Osteocyte (in vitro differentiated cells): ENCODE measurements at regions not wholly inside any gene's neighbourhood (a gene's known extent, or its start where the extent isn't known, plus 50 kb on each side); places are given as distances from the start of the nearest gene placed in this dataset.

Experiments
- DNase-seq: peaks from one replicate; pipeline ENCODE4 v3.0.0; 2021; ENCODE audit warnings: mixed read lengths; ENCODE audit not compliant: unreplicated experiment; ENCODE audit errors: extremely low spot score
- H3K27ac Mint-ChIP-seq: one replicate; pipeline ENCODE4 v1.8.0; 2021; ENCODE audit warnings: mild to moderate bottlenecking, mixed read lengths; ENCODE audit not compliant: unreplicated experiment
- H3K27me3 Mint-ChIP-seq: one replicate; pipeline ENCODE4 v1.8.0; 2021; ENCODE audit warnings: mixed read lengths; ENCODE audit not compliant: unreplicated experiment
- H3K36me3 Mint-ChIP-seq: one replicate; pipeline ENCODE4 v1.8.0; 2021; ENCODE audit warnings: mixed read lengths; ENCODE audit not compliant: unreplicated experiment
- H3K4me1 Mint-ChIP-seq: one replicate; pipeline ENCODE4 v1.8.0; 2021; ENCODE audit warnings: mixed read lengths; ENCODE audit not compliant: unreplicated experiment
- H3K4me3 Mint-ChIP-seq: one replicate; pipeline ENCODE4 v1.8.0; 2021; ENCODE audit warnings: mild to moderate bottlenecking, moderate library complexity, mixed read lengths; ENCODE audit not compliant: unreplicated experiment
- H3K9me3 Mint-ChIP-seq: one replicate; pipeline ENCODE4 v1.8.0; 2021; ENCODE audit warnings: mixed read lengths; ENCODE audit not compliant: unreplicated experiment
- TF ChIP-seq, protein P1 (sequence below): fragments of 200-600 bp; sonication (generic); IDR thresholded peaks from 2 replicates; pipeline ENCODE4 v1.5.0; 2021; ENCODE audit warnings: antibody characterized with exemption, mild to moderate bottlenecking, moderate library complexity

DNA sequence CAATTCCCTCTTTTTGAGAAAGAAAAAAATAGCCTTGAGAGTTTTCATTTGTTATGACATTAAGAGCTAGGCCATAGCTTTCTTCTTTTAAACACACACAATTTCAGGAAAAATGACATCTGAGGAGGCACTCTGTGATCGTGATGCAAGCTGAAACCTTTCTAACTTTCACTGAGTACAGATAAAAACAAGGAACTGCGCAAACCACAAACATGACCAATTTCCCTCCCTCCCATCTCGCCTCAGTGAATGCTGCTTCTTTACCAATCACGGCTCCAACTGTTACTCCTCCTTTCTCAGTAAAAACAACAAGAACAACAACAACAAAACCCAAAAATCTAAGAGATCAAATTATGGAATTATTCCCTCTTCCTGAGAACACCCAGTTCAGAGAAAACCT, 626.8 kb downstream of the TLL1 start:
- H3K4me1 Mint-ChIP-seq: no peaks in the 10 kb centered on the region
- H3K9me3 Mint-ChIP-seq: no peaks in the 10 kb centered on the region
- DNase-seq: no peak
- H3K27me3 Mint-ChIP-seq: peaks cover 35% of the 10 kb centered on the region
- H3K36me3 Mint-ChIP-seq: no peaks in the 10 kb centered on the region
- TF ChIP-seq, protein P1, sequence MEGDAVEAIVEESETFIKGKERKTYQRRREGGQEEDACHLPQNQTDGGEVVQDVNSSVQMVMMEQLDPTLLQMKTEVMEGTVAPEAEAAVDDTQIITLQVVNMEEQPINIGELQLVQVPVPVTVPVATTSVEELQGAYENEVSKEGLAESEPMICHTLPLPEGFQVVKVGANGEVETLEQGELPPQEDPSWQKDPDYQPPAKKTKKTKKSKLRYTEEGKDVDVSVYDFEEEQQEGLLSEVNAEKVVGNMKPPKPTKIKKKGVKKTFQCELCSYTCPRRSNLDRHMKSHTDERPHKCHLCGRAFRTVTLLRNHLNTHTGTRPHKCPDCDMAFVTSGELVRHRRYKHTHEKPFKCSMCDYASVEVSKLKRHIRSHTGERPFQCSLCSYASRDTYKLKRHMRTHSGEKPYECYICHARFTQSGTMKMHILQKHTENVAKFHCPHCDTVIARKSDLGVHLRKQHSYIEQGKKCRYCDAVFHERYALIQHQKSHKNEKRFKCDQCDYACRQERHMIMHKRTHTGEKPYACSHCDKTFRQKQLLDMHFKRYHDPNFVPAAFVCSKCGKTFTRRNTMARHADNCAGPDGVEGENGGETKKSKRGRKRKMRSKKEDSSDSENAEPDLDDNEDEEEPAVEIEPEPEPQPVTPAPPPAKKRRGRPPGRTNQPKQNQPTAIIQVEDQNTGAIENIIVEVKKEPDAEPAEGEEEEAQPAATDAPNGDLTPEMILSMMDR: no peak
- H3K4me3 Mint-ChIP-seq: no peak overlapping the region
- H3K27ac Mint-ChIP-seq: no peak overlapping the region

GRCh38 chr4:166501941-166502382, 628.9 kb downstream of the TLL1 start:
- H3K27ac Mint-ChIP-seq: no peak overlapping the region
- TF ChIP-seq, protein P1: peak; percentile 57
- no peaks in the 10 kb centered on the region for H3K36me3 Mint-ChIP-seq
- no peaks in the 10 kb centered on the region for H3K4me1 Mint-ChIP-seq
- DNase-seq: no peak
- no peaks in the 10 kb centered on the region for H3K9me3 Mint-ChIP-seq
- H3K4me3 Mint-ChIP-seq: no peak overlapping the region
- H3K27me3 Mint-ChIP-seq: peaks cover 44% of the 10 kb centered on the region

DNA sequence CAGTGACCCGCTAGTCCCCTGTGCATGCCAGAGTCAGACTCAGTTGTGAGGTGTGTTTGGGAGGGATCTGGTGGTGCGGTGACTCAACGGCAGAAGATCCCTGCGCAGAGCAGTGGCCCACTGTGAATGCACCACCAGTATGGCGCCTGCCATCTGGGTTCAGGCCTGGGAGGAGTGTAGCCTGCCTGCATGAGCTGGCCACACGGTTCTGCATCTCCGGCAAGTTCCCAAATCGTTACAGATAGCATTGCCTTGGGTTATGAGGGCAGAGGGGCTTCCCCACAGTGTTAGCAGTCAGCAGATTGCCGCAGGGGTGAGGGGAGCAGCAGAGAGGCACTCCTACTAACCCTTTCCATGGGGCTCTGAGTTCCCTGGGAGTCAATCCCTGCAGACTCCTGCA, 629.6 kb downstream of the TLL1 start:
- Mint-ChIP-seq H3K4me3 (no peak overlapping the region), H3K9me3 (no peaks in the 10 kb centered on the region), H3K4me1 (no peaks in the 10 kb centered on the region), H3K36me3 (no peaks in the 10 kb centered on the region), H3K27me3 (peaks cover 44% of the 10 kb centered on the region), H3K27ac (no peak overlapping the region)
- TF ChIP-seq, protein P1: no peak
- no peak for DNase-seq

GRCh38 chr4:166506051-166506450, 633.0 kb downstream of the TLL1 start:
- no peaks in the 10 kb centered on the region for H3K36me3 Mint-ChIP-seq
- DNase-seq: no peak
- no peak overlapping the region for H3K27ac Mint-ChIP-seq
- peaks cover 37% of the 10 kb centered on the region for H3K27me3 Mint-ChIP-seq
- H3K4me1 Mint-ChIP-seq: no peaks in the 10 kb centered on the region
- no peak overlapping the region for H3K4me3 Mint-ChIP-seq
- TF ChIP-seq, protein P1: no peak
- no peaks in the 10 kb centered on the region for H3K9me3 Mint-ChIP-seq

GRCh38 chr4:166512267-166512666, 639.2 kb downstream of the TLL1 start:
- Mint-ChIP-seq H3K4me1 (no peaks in the 10 kb centered on the region), H3K36me3 (no peaks in the 10 kb centered on the region), H3K27ac (no peak overlapping the region), H3K4me3 (no peak overlapping the region), H3K27me3 (peaks cover 34% of the 10 kb centered on the region), H3K9me3 (no peaks in the 10 kb centered on the region)
- no peak for DNase-seq
- TF ChIP-seq, protein P1: no peak
